RPMI7951 (cell line): ENCODE measurements at regions not wholly inside any gene's neighbourhood (a gene's known extent, or its start where the extent isn't known, plus 50 kb on each side); places are given as distances from the start of the nearest gene placed in this dataset.
A peak's percentile ranks its signal among the peaks of the same experiment; 100 is the strongest.

Source experiments
- DNase-seq: peaks from one replicate; pipeline ENCODE4 v3.0.0-alpha.2; 2012; ENCODE audit warnings: low read depth

DNA sequence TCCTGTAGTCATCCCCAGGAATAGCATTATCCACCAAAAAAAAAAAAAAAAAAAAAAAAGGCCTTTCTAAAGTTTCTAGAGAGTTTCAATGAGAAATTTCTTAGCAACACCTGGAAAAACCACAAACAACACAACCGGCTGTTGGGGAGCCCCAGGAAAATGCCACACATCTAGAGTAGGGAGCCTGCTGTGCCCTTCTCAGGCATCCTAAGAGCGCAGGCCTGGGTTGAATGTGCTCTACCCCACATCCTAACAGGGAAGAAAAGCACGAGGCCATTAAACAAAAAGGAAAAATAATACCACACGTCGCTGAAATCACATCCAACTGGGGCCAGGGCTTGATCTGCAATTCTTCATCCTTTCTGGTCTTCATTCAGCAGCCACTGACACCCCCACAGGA, 367.5 kb downstream of the TGFB2 start:
- no peak for DNase-seq

DNA sequence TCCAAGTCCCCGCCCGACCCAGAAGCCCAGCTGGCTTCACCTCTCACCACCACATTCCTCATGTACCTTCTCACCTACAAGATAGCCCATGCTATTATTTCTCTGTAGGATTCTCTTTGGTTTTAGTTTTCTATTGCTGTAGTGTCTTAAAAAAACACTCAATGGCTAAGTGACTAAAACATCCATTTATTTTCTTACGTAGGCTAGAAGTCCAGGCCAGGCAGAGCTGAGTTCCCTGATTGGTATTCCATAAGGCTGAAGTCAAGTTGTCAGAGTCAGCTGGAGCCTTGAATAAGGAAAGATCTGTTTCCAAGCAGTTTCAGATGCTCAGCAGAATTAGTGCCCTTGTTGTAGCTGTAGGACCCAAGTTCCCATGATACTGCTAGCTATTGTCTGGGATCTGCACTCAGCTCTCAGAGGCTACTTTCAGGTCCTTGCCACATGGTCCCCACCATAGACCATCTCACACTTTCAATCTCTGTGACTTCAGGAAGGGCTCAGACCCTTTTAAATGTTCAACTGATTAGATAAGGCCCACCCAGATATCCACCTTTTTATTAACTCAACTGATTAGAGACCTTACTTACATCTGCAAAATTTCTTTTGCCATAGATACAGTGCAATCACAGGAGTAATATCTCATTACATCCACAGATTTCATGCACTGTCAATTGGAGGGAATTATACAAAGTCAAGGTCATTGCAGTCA, 371.0 kb downstream of the TGFB2 start:
- no peak for DNase-seq

DNA sequence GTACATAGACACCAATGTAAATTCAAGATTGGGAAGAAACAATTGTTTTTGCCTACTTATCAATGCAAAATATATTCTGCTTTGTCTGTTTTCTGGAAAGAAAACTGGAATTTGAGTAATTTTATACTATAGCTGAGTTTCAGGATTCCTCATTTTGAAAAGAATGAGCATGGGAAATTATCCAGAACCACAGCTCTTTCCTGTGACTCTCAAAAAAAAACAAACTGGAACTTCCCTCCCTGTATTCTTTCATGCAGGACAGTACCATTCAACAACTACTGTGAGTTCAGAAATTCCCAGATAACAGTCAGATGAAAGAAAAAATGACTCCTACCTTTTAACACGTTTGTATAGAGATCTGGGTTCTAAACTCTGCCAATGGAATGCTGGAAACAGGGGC, 372.4 kb downstream of the TGFB2 start:
- DNase-seq: peak; percentile 60

DNA sequence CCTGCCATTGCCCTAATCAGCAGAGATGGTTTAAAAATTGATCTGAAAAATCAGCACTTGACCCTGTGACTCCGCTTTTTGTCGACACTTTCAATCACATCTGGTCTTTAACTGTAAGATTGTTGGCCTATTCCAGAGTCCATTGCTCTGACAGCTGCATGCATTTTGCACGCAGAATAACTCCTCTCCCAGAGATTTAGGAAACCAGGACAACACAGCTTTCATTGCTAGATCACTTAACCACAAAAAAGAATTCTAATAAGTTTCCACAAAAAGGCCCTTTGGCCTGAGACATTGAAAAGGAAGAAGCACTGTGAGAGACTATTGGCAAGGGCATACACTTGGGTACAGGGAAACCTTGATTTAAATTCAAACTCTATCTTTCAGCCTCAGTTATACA, 373.1 kb downstream of the TGFB2 start:
- DNase-seq: peak; percentile 78

DNA sequence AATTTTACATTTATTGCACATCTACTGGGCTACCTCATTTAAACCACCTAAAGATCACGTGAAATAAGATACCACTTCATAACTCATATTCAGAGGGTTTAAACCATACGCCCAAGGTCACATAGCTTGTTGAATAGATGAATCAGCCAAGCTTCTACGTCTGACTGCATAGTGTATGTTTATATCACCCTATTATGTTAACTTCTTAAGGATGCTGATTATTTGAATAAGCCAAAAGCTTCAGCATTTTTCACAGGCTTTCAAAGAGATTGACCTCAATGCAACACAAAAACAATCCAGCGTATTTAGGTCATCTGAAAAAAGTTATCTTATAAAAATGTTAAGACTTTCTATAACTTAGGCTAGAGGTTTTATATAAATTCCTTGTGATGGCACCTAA, 373.8 kb downstream of the TGFB2 start:
- DNase-seq: no peak

DNA sequence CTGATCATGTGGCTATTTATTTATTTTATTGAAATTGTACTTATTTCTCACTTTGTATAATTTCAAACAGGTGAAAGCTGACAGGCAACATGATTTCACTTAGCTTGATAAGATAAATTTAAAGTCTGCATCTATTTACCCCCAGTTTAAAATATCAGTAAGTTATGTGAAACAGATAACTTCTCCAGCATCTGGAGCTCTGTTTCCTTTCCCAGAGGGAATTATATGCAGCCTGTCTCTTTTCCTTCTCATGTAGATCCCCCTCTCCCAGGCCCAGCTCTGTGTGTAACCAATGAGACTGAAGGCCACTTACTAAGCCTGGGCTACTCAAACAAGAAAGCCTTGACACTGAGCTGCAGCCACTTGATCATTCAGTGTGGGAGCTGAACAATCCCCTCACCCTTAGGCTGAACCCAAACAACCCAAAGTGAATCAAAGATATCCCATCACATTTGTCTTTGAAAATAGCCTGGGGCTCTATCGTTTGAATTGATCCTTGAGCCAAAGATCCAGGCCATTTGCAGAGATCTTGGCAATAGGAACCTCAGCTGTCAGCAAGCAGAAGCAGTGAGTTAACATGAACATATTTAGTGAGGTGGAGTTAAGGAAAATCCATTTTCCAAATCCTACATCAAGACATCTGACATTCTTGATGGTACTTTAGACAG, 383.9 kb downstream of the TGFB2 start:
- DNase-seq: no peak

DNA sequence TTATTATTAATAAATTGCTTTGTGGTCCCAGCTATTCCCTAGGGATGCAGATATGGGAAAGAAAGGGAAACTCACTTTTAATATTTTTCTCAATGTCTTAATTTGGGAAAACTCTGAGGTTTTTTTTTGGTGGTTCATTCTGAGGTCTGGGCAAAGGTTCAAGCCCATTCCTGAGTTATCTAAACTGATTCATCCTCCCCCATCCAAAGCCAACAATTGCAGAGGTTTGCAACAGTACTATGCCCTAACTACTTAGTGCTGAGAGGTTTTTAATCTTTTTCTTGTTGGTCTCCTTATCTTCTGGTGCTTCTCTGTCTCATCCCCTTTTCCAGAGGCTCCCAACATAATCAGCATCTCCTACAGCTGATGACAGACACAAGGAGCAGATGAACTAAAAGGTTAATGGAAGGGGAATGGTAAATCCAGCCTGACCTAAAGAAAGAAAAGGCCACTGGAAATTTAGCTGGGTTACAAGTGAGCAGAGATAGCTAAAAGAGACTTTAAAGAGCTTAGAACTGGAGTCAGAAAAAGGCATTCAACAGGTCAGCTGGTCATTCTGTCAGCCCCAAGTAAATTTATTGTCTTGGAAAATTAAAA, 390.4 kb downstream of the TGFB2 start:
- peak; percentile 71 for DNase-seq

DNA sequence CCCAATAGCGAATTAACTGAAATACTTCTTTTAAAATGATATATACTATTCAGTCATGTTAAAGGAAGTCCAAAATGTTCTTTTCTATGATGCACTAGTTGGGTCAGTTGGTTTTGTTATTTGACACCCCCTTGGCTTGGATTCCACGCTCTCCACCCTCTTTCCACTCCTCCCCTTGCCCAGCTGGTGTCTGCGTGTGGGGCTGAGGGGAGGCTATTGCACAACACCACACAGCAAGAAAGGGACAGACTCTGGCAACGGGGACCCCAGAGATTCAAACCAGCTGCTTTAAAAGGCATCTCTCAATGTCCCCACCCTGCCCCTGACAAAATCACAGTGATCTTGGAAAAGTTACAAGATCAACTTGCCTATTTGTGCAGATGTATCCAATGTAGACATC, 394.3 kb downstream of the TGFB2 start:
- peak; percentile 42 for DNase-seq

DNA sequence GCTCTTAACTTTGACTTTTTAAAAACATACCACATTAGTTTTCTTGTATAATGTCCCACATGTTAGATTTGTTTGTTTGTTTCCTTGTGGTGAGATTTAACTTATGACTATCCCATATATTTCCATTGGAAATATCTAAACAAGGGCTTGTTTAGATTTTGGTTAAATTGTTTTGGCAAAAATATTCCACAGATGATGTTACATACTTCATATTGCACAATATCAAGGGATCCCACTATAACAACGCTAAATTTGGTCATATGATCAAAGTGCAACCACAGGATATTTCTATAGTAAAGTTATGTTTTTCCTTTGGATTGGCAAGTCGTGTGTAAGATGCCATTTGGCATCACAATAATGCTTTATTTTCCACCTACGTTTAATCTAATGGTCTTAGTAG, 396.7 kb downstream of the TGFB2 start:
- DNase-seq: no peak

DNA sequence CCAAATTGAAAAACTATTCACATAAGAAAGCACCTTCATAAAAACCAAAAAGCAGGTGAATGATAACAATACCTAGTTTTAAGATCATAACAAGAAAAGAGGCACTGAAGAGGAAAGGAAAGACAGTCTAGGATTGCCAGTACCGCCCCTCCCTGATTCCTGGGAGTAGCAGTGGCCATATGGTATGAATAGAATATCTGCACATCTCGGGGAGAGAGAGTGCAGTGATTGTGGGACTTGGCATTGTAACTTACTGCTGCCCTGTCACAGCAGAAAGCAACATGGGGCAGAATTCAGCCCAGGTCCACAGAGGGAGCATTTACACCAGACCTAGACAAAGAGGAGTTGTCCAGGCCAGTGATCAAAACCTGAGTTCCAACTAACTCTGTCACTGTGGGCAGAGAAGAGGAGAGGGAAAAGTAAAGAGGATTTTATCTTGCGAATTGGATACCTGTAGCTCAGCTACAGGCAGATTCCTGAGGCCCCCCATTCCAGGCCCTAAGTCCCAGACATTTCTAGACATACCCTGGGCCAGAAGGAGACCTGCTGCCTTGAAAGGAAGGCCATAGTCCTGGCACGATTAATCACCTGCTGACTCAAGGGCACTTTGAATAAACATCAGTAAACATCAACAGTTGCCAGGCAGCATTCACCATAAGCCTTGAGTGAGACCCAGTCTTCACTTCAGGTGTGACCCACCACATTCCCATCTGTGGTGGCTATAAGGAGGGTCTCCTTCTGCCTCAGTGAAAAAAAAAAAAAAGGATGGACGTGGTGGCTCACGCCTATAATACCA, 397.5 kb downstream of the TGFB2 start:
- peak; percentile 9 for DNase-seq

DNA sequence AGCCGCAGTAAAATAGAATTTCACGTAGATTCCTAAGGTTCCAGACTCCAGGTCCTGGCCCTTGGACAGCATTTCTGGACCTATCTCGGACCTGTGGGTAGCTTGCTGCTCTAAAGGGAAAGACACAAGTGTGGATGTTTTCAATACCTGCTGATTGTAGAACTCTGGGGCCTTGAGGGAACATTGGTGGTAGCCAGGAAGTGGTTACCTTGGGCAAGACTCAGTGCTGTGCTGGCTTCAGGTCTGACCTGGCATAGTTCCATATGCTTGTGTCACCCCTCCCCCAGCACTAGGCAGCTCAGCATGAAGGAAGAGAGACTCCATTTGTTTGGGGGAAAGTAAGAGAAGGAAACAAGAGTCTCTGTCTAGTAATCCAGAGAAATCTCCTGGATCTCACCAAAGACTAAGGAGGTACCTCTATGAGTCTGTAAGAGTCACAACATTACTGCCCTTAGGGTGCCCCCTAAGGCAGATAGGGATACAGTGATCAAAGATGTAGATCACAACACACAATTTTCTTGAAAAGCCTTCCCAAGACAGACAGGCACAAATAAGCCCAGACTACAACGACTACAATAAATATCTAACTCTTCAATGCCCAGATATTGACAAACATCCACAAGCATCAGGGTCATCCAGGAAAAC, 398.8 kb downstream of the TGFB2 start:
- DNase-seq: no peak

DNA sequence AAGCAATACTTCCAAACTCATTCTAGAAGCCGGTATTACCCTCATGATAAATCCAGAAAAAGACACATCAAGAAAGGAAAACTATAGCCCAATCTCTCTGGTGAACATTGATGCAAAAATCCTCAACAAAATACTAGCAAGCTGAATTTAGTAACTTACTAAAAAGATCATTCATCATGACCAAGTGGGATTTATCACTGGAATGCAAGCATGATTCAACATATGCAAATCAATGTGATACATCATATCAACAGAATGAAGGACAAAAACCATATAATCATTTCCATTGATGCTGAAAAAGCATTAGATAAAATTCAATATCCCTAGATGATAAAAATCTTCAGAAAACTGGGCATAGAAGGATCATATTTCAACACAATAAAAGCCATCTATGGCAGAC, 402.9 kb downstream of the TGFB2 start:
- peak; percentile 29 for DNase-seq

DNA sequence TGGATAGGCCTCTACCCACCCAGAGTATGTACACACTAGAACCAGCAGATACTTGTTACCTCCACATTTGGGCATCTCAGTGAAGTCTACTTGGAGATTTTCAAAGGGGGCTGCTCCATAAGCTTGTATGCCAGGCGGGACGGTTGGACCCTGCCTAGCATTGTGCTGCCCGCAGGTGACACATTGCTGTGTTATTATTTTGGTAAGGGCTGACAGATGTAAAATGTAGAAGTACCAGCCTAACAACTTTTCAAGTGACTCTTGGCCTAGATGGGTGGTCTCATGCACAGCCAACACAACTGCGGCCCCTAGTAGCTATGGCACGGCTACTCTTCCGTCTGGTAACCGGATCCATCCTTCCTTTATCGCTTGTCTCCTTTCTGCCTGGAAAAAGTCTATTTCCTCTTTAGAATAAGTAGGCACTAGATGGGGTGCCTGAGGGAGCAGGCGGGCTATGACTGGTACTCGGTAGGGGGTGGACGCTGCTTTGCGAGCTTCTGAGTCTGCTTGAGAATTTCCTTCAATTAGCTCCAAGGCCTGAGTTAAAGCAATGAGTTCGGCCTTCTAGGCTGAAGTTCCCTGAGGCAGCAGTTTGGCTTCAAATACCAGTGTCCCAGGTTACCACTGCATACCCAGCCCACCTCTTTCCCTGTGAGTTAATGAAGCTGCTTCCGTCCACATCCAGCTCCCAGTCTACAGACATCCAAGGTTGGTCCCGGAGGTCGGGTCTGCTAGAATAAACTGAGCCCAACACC, 405.3 kb downstream of the TGFB2 start:
- no peak for DNase-seq

DNA sequence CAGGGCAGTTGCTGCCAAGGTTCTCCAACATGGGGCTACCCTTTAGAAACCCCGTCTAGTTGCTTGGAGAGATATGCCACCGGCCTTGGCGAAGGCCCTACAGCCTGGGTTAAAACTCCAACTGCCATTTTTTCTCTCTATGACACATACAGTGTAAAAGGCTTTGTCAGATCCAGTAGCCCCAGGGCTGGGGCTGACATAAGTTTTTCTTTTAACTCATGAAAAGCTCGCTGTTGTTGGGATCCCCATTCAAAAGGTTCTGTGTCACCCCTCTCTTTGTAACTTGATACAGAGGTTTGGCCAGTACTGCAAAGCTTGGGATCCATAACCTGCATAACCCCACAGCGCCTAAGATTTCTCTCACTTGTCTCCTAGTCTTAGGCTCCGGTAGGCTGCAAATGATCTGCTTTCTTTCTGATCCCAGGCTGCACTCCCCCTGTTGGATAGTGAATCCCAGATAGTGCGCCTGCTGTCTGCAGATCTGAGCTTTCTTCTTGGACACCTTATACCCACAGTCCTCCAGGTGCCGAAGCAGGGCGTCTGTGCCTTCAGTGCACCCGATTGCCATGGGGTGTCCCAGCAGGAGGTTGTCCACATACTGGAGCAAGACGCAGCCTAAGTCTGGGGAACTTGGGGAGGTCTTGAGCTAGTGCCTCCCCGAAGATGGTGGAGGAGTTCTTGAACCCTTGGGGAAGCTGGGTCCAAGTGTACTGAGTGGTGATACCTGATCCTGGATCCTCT, 406.2 kb downstream of the TGFB2 start:
- DNase-seq: peak; percentile 74

DNA sequence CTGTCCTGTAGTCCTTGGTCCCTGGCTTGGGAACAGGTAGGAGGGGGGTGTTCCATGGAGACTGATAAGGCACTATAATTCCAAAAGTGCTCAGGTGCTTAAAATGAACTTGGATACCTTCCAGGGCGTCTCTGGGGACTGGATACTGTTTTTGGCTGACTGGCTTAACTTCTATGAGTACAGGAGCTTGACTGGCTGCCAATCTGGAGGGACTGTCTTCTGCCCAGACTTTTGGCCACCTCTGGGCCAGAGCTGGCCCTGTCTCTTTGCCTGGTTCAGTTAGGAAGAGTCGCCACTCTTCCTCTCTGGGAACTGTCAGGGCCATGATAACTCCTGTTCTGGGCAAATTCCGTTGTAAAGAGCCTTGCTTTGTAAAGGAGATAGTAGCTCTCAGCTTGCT, 407.0 kb downstream of the TGFB2 start:
- DNase-seq: no peak

DNA sequence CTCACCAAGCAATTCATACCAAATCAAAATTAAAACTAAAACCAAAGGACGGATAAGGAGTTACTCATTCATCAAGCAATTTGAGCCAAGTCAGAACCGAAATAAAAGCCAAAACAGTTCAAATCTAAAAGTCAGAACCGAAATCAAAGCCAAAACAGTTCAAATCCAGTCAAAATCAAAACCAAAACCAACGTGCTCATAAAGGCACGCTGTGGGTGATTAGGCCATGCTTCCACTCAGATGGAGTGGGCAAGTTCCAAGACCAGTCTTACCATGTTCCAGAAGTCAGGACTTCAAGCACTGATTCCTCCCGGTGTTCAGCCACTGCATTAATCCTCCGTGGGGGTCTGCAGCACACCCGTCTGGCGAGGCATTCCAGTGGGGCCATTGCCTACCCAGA, 409.3 kb downstream of the TGFB2 start:
- no peak for DNase-seq

DNA sequence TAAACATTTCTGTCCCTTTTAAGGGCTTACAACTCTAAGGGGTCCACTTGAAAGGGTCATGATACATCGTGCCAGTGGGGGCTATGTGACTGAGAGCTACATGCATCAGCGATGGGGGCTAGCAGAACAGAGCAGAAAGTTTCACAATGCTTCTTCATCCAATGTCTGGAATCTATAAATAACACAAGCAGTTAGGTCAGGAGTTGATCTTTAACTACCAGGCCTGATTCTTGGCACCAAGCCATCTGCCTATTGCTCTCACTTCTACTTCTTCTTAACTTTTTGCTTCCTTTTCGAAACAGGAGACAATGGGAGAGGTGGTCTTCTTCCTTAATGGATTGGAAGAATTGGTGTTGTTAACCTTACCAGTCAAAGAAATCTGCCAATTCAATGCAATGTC, 410.0 kb downstream of the TGFB2 start:
- no peak for DNase-seq

DNA sequence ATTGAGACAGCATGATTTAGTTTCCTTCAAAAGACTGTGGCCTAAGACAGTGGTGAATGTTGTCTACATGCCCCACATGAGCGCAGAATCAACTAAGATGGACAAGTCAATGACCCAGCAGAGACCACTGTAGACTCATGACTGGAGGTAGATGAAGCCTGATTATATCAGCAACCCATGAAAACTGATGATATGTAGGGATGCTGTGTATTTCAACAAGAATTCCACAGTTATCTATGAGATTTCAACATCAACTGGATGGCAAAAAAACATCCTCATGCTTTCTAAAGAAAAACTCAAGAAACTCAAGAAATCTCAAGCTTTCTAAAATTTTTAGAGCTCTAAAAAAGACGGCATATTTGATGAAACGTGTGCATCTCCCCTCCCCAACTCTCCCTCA, 413.9 kb upstream of the LYPLAL1 start:
- DNase-seq: no peak

DNA sequence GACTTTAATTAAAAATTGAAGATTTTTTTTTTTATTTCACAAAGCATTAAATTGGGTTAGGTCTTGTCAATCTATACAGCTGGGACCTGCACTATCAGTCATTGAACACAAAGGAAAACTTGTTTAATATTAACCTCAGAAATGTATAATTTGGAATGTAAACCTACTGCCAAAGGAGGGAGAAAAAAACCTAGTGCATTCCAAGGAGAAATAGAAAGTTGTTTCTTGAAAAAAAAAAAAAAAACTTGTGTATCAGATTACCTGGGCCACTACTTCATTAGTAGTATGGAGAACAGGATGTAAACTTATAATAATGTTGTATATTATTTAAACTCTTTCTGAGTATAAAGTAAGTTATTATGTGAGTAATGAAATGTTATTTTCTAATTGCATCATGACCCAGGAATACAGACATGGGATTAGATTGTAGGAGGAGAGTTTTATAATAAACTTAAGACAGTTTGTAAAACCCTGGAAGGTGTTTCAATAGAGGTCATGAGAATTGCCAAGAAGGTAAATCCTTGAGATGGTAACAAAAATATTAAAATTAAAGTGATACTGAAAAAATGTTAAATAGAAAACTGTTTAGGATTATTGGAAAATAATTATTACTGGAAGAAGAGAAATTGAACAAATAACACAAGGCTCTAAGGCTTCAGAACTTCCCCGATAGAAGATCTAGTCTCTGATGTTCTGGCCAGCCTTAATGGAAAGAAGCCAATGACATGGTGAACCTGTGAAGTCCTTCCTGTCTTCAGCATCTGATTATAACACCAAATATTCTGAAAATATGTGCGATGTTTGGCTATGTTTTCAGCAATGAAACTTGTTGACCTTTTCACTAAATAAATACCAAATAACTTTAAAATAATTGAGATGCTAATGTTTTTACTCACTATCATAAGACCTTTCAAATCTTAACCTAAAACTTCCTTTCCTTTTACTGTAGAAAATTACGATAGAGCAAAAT, 412.8 kb upstream of the LYPLAL1 start:
- no peak for DNase-seq
